ENCODE measurements at regions not wholly inside any gene's neighbourhood (a gene's known extent, or its start where the extent isn't known, plus 50 kb on each side); places are given as distances from the start of the nearest gene placed in this dataset.
A peak's percentile ranks its signal among the peaks of the same experiment; 100 is the strongest.

DNA sequence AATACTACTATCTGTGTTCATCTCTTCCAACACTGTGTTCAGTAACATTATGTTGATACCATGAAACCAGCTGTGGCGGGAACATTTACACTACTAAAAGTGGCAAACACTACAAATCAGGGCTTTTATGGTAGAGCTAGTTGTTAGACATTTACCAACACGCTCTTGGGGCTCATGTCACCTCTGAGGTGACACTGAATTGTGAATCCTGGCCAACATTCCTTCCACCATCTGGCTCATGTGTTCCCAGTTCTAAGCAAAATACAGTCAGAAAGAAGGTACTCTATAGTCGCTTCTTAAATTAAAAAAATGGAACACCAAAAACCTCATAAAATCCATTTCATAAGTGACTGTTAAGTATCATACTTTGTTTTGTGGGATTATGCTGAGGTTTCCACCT, 436.6 kb downstream of the FUT8 start:
- DNase-seq, result no peak
- Mint-ChIP-seq H3K36me3 (peaks cover 1 to 25% (median 2%) of the 10 kb centered on the region in 3 donors), H3K4me3 (peak overlapping the region; percentile 14 to 82 (median 66)), H3K4me1 (peaks cover 67 to 88% (median 82%) of the 10 kb centered on the region in 3 donors), H3K9me3 (peaks cover 0 to 14% (median 4%) of the 10 kb centered on the region in 5 donors), H3K27me3 (no peaks in the 10 kb centered on the region), H3K27ac (peak overlapping the region in 7 of 8 donors; percentile 64 to 96 (median 92))
- ChIA-PET POLR2A (no interaction called here), CTCF (interaction anchor here (1.5 to 2.3 kb wide), 3 partner anchors 79 to 434 kb away, joined by 3 to 12 read pairs (median 4); no protein-coding TSS in a partner anchor)
- H3K4me3 ChIP-seq (ENCODE audit: low read length), result peak overlapping the region; percentile 32
- H3K4me1 ChIP-seq (ENCODE audit: insufficient read depth, low read length), result peaks cover 78% of the 10 kb centered on the region
- no peaks in the 10 kb centered on the region for H3K36me3 ChIP-seq (ENCODE audit: insufficient read depth, low read length)
- no peaks in the 10 kb centered on the region for H3K27me3 ChIP-seq (ENCODE audit: insufficient read depth, low read length, poor library complexity, severe bottlenecking)
- H3K27ac ChIP-seq (ENCODE audit: low read depth, low read length), result no peak overlapping the region
- H3K9me3 ChIP-seq (ENCODE audit: low read length), result no peaks in the 10 kb centered on the region

DNA sequence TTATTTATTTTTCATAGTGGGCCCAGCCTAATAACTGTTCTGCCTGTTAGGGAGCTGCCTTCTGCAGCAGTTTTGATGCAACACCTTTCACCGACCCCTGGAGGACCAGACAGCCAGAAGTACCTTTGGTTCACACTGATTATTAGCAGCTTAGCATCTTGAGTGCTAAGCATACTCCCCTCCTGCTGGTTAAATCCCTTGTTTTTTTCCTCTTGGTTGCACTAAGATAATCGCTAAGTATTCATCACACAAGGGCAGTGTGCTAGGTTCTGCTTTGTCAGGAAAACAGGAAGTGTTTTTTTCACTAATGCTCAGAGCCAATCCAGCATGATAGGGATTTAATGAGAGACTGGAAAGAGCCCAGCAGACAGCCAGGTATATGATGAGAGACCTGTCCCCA, 437.0 kb downstream of the FUT8 start:
- Histone ChIP-seq H3K27ac (ENCODE audit: low read depth, low read length) (no peak overlapping the region), H3K36me3 (ENCODE audit: insufficient read depth, low read length) (no peaks in the 10 kb centered on the region), H3K9me3 (ENCODE audit: low read length) (no peaks in the 10 kb centered on the region), H3K27me3 (ENCODE audit: insufficient read depth, low read length, poor library complexity, severe bottlenecking) (no peaks in the 10 kb centered on the region), H3K4me1 (ENCODE audit: insufficient read depth, low read length) (peaks cover 73% of the 10 kb centered on the region), H3K4me3 (ENCODE audit: low read length) (peak overlapping the region; percentile 32)
- ChIA-PET POLR2A (no interaction called here), CTCF (interaction anchor here (1.5 to 2.3 kb wide), 3 partner anchors 78 to 434 kb away, joined by 3 to 12 read pairs (median 4); no protein-coding TSS in a partner anchor)
- H3K9me3 Mint-ChIP-seq, result peaks cover 0 to 14% (median 6%) of the 10 kb centered on the region in 5 donors
- peak overlapping the region in 5 of 7 donors; percentile 66 to 78 (median 72) for H3K4me3 Mint-ChIP-seq
- H3K4me1 Mint-ChIP-seq, result peaks cover 64 to 84% (median 77%) of the 10 kb centered on the region in 3 donors
- DNase-seq, result no peak
- H3K27ac Mint-ChIP-seq, result peak overlapping the region; percentile 64 to 96 (median 92)
- peaks cover 1 to 27% (median 2%) of the 10 kb centered on the region in 3 donors for H3K36me3 Mint-ChIP-seq
- H3K27me3 Mint-ChIP-seq, result no peaks in the 10 kb centered on the region

DNA sequence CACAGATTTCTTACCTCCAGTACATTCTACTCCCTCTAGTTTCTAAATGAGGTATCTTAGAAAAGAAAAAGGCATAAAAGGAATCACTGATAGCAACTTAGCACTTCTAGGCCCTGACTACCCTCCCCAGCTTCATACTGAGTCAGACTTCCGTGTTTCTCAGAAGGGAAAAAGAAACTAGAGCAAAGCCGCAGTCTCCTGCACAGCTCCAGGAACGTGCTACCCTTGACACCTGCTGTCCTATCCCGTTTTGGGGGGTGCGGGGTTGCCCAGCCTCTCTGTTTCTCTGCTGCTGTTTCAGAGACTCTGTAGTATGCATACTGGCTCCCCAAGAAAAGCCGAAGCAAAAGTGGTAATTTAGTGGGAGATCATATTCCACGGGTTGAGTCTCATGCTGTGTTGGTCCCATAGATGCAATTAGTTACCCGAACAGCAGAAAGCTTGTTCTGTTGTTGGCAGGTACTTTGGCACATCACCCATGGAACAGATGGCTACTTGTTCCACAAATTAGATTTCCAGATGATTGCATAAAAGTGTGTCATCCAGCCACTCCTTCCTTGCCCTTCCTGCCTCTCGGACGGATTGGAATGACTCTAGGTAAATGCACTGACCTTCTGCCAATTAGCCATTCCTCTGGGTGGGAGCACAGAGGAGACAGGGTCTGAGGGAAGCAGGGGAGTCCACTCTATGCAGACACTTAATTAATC, 438.1 kb downstream of the FUT8 start:
- H3K27me3 Mint-ChIP-seq, result no peaks in the 10 kb centered on the region
- H3K9me3 ChIP-seq (ENCODE audit: low read length), result no peaks in the 10 kb centered on the region
- peaks cover 0 to 14% (median 7%) of the 10 kb centered on the region in 5 donors for H3K9me3 Mint-ChIP-seq
- H3K4me3 ChIP-seq (ENCODE audit: low read length), result peak overlapping the region; percentile 32
- no peak overlapping the region for H3K27ac ChIP-seq (ENCODE audit: low read depth, low read length)
- H3K4me3 Mint-ChIP-seq, result peak overlapping the region; percentile 33 to 78 (median 72)
- H3K36me3 Mint-ChIP-seq, result peaks cover 1 to 29% (median 2%) of the 10 kb centered on the region in 3 donors
- peak overlapping the region; percentile 87 to 96 (median 94) for H3K27ac Mint-ChIP-seq
- DNase-seq, result peak; percentile 11 to 70 (median 53)
- peaks cover 63% of the 10 kb centered on the region for H3K4me1 ChIP-seq (ENCODE audit: insufficient read depth, low read length)
- H3K4me1 Mint-ChIP-seq, result peaks cover 60 to 73% (median 69%) of the 10 kb centered on the region in 3 donors
- POLR2A ChIA-PET, result interaction anchor here (1.0 kb wide), 1 partner anchor 10 kb away, joined by 4 read pairs; no protein-coding TSS in a partner anchor
- CTCF ChIA-PET, result interaction anchor here (1.5 to 2.3 kb wide), 4 partner anchors 26 to 435 kb away, joined by 3 to 12 read pairs (median 4); no protein-coding TSS in a partner anchor
- H3K36me3 ChIP-seq (ENCODE audit: insufficient read depth, low read length), result no peaks in the 10 kb centered on the region
- H3K27me3 ChIP-seq (ENCODE audit: insufficient read depth, low read length, poor library complexity, severe bottlenecking), result no peaks in the 10 kb centered on the region

DNA sequence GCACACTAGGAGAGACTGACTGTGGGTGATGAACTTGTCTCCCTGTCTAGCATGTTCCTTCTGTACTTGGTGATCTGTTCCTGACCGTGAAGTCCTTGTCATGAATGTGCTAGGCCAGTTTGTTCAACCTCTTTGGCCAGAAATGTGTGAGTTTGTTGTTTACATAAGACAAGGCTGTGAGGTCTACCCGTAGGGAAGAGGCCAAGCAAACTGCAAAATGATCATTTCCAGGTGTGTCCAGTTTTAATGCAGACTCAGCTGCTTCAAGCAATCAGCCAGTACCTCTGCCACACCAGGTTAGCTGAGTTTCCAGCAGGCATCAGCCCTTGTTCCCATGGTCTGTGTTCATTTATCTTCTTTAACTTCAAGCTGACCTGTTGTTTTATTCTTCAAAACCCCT, 440.2 kb downstream of the FUT8 start:
- no peak for DNase-seq
- Mint-ChIP-seq H3K4me1 (peaks cover 41 to 52% (median 48%) of the 10 kb centered on the region in 3 donors), H3K9me3 (peaks cover 3 to 17% (median 7%) of the 10 kb centered on the region in 5 donors), H3K27ac (peak overlapping the region in 3 of 8 donors; percentile 24 to 78 (median 34)), H3K4me3 (no peak overlapping the region), H3K36me3 (peaks cover 1 to 29% (median 2%) of the 10 kb centered on the region in 3 donors), H3K27me3 (no peaks in the 10 kb centered on the region)
- no peaks in the 10 kb centered on the region for H3K27me3 ChIP-seq (ENCODE audit: insufficient read depth, low read length, poor library complexity, severe bottlenecking)
- ChIA-PET POLR2A (no interaction called here), CTCF (interaction anchor here (2.0 kb wide), 1 partner anchor 108 kb away, joined by 6 read pairs; no protein-coding TSS in a partner anchor)
- H3K9me3 ChIP-seq (ENCODE audit: low read length), result no peaks in the 10 kb centered on the region
- H3K36me3 ChIP-seq (ENCODE audit: insufficient read depth, low read length), result no peaks in the 10 kb centered on the region
- H3K4me1 ChIP-seq (ENCODE audit: insufficient read depth, low read length), result peaks cover 42% of the 10 kb centered on the region
- no peak overlapping the region for H3K27ac ChIP-seq (ENCODE audit: low read depth, low read length)
- no peak overlapping the region for H3K4me3 ChIP-seq (ENCODE audit: low read length)

DNA sequence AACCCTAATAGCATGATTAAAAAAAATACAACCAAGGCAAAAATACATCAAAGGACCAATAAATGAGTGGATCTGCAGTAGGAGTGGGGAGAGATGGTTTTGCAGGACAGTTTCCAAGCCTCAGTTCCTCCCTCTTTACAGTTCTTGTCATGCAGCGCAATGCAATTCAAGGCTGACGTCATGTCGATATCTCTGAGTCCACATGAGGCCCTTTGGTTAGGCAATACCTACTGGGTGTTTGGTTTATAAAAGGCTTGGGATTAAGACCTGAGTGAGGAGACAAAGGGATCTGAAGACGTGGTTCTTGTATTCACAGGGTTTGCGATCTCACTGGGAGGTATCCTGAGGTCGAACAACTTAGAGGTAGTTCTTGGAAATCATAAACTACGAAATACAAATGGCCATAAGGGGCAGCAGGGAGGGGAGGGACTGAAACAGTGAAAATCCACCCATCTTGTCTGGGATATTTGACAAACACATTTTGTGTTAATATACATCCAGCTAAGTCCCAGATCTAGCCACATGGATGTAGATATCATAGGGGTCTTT, 441.0 kb downstream of the FUT8 start:
- Mint-ChIP-seq H3K4me3 (no peak overlapping the region), H3K27ac (peak overlapping the region in 2 of 8 donors; percentile 8 to 78), H3K36me3 (peaks cover 1 to 29% (median 2%) of the 10 kb centered on the region in 3 donors), H3K4me1 (peaks cover 41 to 51% (median 47%) of the 10 kb centered on the region in 3 donors), H3K9me3 (peaks cover 3 to 17% (median 7%) of the 10 kb centered on the region in 5 donors), H3K27me3 (no peaks in the 10 kb centered on the region)
- ChIA-PET POLR2A (no interaction called here), CTCF (interaction anchor here (1.2 to 2.0 kb wide), 2 partner anchors 29 to 107 kb away, joined by 3 to 6 read pairs; no protein-coding TSS in a partner anchor)
- no peak overlapping the region for H3K27ac ChIP-seq (ENCODE audit: low read depth, low read length)
- H3K27me3 ChIP-seq (ENCODE audit: insufficient read depth, low read length, poor library complexity, severe bottlenecking), result no peaks in the 10 kb centered on the region
- H3K4me3 ChIP-seq (ENCODE audit: low read length), result no peak overlapping the region
- no peaks in the 10 kb centered on the region for H3K36me3 ChIP-seq (ENCODE audit: insufficient read depth, low read length)
- no peaks in the 10 kb centered on the region for H3K9me3 ChIP-seq (ENCODE audit: low read length)
- H3K4me1 ChIP-seq (ENCODE audit: insufficient read depth, low read length), result peaks cover 34% of the 10 kb centered on the region
- no peak for DNase-seq

DNA sequence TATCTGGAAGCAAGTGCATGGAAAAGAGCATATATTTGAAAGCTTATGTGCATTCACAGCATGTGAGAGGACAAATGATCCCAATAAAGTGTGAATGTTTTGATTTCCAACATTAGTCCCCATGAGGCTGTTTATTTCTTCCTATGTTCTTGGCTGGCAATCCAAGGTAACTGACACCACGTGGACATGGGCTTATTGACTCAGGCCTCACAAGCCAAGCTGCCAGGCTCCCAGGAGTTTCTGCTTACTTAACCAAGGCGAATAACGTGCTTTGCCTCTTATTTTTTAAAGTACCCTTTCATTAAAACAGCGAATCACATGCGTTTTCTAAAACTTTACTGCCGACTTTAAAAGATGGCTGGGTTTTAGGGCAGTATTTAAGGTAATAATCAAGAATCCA, 441.7 kb downstream of the FUT8 start:
- ChIA-PET CTCF (interaction anchor here (1.2 kb wide), 1 partner anchor 30 kb away, joined by 3 read pairs; no protein-coding TSS in a partner anchor), POLR2A (no interaction called here)
- H3K36me3 ChIP-seq (ENCODE audit: insufficient read depth, low read length), result no peaks in the 10 kb centered on the region
- peaks cover 27% of the 10 kb centered on the region for H3K4me1 ChIP-seq (ENCODE audit: insufficient read depth, low read length)
- H3K4me1 Mint-ChIP-seq, result peaks cover 37 to 45% (median 41%) of the 10 kb centered on the region in 3 donors
- H3K4me3 ChIP-seq (ENCODE audit: low read length), result no peak overlapping the region
- no peaks in the 10 kb centered on the region for H3K27me3 ChIP-seq (ENCODE audit: insufficient read depth, low read length, poor library complexity, severe bottlenecking)
- H3K27ac ChIP-seq (ENCODE audit: low read depth, low read length), result no peak overlapping the region
- no peak overlapping the region for H3K27ac Mint-ChIP-seq
- no peaks in the 10 kb centered on the region for H3K27me3 Mint-ChIP-seq
- peaks cover 3 to 19% (median 7%) of the 10 kb centered on the region in 5 donors for H3K9me3 Mint-ChIP-seq
- no peaks in the 10 kb centered on the region for H3K9me3 ChIP-seq (ENCODE audit: low read length)
- H3K36me3 Mint-ChIP-seq, result peaks cover 1 to 31% (median 2%) of the 10 kb centered on the region in 3 donors
- no peak for DNase-seq
- no peak overlapping the region for H3K4me3 Mint-ChIP-seq

DNA sequence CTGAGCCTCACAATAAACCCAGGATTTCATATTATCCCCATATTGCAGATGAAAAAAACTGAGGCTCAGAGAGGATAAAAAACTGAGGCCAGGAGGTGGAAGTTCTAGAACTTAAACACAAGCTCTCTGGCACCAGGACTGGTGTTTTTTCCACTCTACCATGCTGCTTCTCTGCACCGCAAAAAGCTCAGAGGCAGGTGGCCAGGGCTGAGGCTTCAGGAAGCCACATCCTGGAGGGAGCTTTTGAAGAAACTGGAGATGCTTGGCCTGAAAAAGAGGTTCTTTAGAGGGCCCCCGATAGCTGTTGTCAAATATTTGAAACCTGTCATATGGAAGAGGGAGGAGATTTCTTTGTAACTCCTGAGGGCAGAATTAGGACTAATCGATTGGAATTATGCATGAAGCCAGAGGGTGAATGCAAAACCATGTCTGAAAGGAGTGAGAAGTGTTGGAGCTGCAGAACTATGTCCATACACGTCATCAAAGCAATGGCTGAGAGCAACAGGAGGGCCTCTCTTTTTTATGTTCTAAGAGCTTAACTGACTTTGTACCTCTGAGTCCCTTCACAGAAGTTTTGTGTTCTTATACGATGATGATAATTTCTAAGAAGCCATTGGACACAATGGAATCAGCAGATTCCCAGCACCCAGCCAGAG, 448.6 kb downstream of the FUT8 start:
- DNase-seq, result peak in 2 of 5 donors; percentile 16 to 57
- no peak overlapping the region for H3K4me3 ChIP-seq (ENCODE audit: low read length)
- ChIA-PET POLR2A (interaction anchor here (0.6 to 2.4 kb wide), 5 partner anchors 11 to 66 kb away, joined by 3 to 7 read pairs (median 6); no protein-coding TSS in a partner anchor), CTCF (interaction anchor here (0.8 to 1.3 kb wide), 4 partner anchors 14 to 98 kb away, joined by 3 to 12 read pairs (median 5); no protein-coding TSS in a partner anchor)
- Mint-ChIP-seq H3K27ac (peak overlapping the region in 5 of 8 donors; percentile 10 to 73 (median 24)), H3K27me3 (peaks cover 0 to 2% of the 10 kb centered on the region in 2 donors), H3K36me3 (peaks cover 0 to 6% (median 4%) of the 10 kb centered on the region in 3 donors), H3K4me3 (peak overlapping the region in 5 of 7 donors; percentile 0 to 59 (median 32)), H3K9me3 (peaks cover 0 to 5% (median 2%) of the 10 kb centered on the region in 5 donors), H3K4me1 (peaks cover 47 to 58% (median 56%) of the 10 kb centered on the region in 3 donors)
- no peaks in the 10 kb centered on the region for H3K9me3 ChIP-seq (ENCODE audit: low read length)
- H3K4me1 ChIP-seq (ENCODE audit: insufficient read depth, low read length), result peaks cover 49% of the 10 kb centered on the region
- no peak overlapping the region for H3K27ac ChIP-seq (ENCODE audit: low read depth, low read length)
- H3K36me3 ChIP-seq (ENCODE audit: insufficient read depth, low read length), result no peaks in the 10 kb centered on the region
- H3K27me3 ChIP-seq (ENCODE audit: insufficient read depth, low read length, poor library complexity, severe bottlenecking), result no peaks in the 10 kb centered on the region
